Keratinocyte (primary cell): ENCODE measurements at regions not wholly inside any gene's neighbourhood (a gene's known extent, or its start where the extent isn't known, plus 50 kb on each side); places are given as distances from the start of the nearest gene placed in this dataset.

Experiments
- DNase-seq: peaks from one replicate; pipeline ENCODE4 v3.0.0-alpha.2; 2011; ENCODE audit warnings: low read depth, missing footprints, low spot score
- FAIRE-seq: peaks from 2 replicates; lab custom pipeline; 2011; peaks lifted over from hg19 to GRCh38; lab: Jason Lieb, UNC
- H2AFZ ChIP-seq: 2 replicates; pipeline ENCODE4 v1.6.0; 2012; ENCODE audit warnings: low read length, control low read depth, inconsistent platforms; ENCODE audit not compliant: control insufficient read depth
- H3K27ac ChIP-seq: 2 replicates; pipeline ENCODE4 v1.5.1; 2011; ENCODE audit warnings: low read length; ENCODE audit not compliant: control insufficient read depth, insufficient read depth
- H3K27me3 ChIP-seq: 3 replicates; pipeline ENCODE4 v1.6.0; 2011; ENCODE audit warnings: low read length; ENCODE audit not compliant: control insufficient read depth, insufficient read depth; ENCODE audit errors: extremely low read depth
- H3K36me3 ChIP-seq, 2 experiments: 2 replicates in 1 of 2; 3 replicates in 1 of 2; pipeline ENCODE4 v1.5.1; 2011; ENCODE audit warnings: low read length in 2 of 2, mild to moderate bottlenecking in 1 of 2; ENCODE audit not compliant: control insufficient read depth in 2 of 2, insufficient read depth in 2 of 2; ENCODE audit errors: extremely low read depth in 1 of 2
- H3K4me1 ChIP-seq: 3 replicates; pipeline ENCODE4 v1.5.1; 2011; ENCODE audit warnings: low read length; ENCODE audit not compliant: control insufficient read depth, insufficient read depth; ENCODE audit errors: extremely low read depth
- H3K4me2 ChIP-seq: 3 replicates; pipeline ENCODE4 v1.6.0; 2011; ENCODE audit warnings: low read depth, low read length; ENCODE audit not compliant: control insufficient read depth, insufficient read depth; ENCODE audit errors: extremely low read depth
- H3K4me3 ChIP-seq, 3 experiments: fragments of 200-600 bp in 1 of 3; sonication (generic) in 1 of 3; 2 replicates in 2 of 3; 3 replicates in 1 of 3; pipeline ENCODE4 v1.5.1; 2011 to 2016; ENCODE audit warnings: low read length in 3 of 3, mild to moderate bottlenecking in 3 of 3, control low read depth in 2 of 3, inconsistent platforms in 1 of 3, low read depth in 1 of 3, mixed read lengths in 1 of 3, mixed run types in 1 of 3, moderate library complexity in 1 of 3; ENCODE audit not compliant: control insufficient read depth in 2 of 3, insufficient read depth in 2 of 3; ENCODE audit errors: extremely low read depth in 1 of 3
- H3K79me2 ChIP-seq: 2 replicates; pipeline ENCODE4 v1.6.0; 2012; ENCODE audit warnings: low read length; ENCODE audit not compliant: control insufficient read depth, insufficient read depth
- H3K9ac ChIP-seq: 3 replicates; pipeline ENCODE4 v1.6.0; 2011; ENCODE audit warnings: low read length; ENCODE audit not compliant: control insufficient read depth, insufficient read depth; ENCODE audit errors: extremely low read depth
- H3K9me1 ChIP-seq: 3 replicates; pipeline ENCODE4 v1.6.0; 2011; ENCODE audit warnings: low read length; ENCODE audit not compliant: control insufficient read depth, insufficient read depth; ENCODE audit errors: extremely low read depth
- H3K9me3 ChIP-seq: 2 replicates; pipeline ENCODE4 v1.5.1; 2012; ENCODE audit warnings: low read depth, low read length; ENCODE audit not compliant: control insufficient read depth
- H4K20me1 ChIP-seq: 3 replicates; pipeline ENCODE4 v1.6.0; 2011; ENCODE audit warnings: low read length; ENCODE audit not compliant: control insufficient read depth, insufficient read depth; ENCODE audit errors: extremely low read depth
- EZH2 ChIP-seq: IDR thresholded peaks from one replicate; pipeline ENCODE4 v1.6.1; 2012; ENCODE audit warnings: inconsistent platforms, mild to moderate bottlenecking, low read length, moderate library complexity
- dilution Hi-C: fragments of 300-500 bp; cut with MboI; formaldehyde crosslinking; loops from one replicate; pipeline ENCODE4 v1.7.0; 2020; ENCODE audit warnings: low sequenced_read_pairs; ENCODE audit not compliant: extremely low pct_ligation_motif_present
- TF ChIP-seq, protein P1 (sequence below), 3 experiments: IDR thresholded peaks in 1 of 3; conservative IDR thresholded peaks in 1 of 3; optimal IDR thresholded peaks in 1 of 3; 2 replicates in 2 of 3; 3 replicates in 1 of 3; pipeline versions ENCODE3 to v1.5.1; 2011; ENCODE audit warnings: low read length in 3 of 3, mild to moderate bottlenecking in 3 of 3, moderate library complexity in 2 of 3, control low read depth in 1 of 3, inconsistent platforms in 1 of 3; ENCODE audit not compliant: insufficient read depth in 2 of 3; ENCODE audit errors: extremely low read depth in 1 of 3

- Histone ChIP-seq H3K9ac (no peak overlapping the region), H2AFZ (no peak overlapping the region), H3K79me2 (no peaks in the 10 kb centered on the region), H3K4me2 (no peak overlapping the region), H3K4me1 (peaks cover 19% of the 10 kb centered on the region), H3K27me3 (no peaks in the 10 kb centered on the region), H3K27ac (no peak overlapping the region), H3K9me1 (no peaks in the 10 kb centered on the region), H3K9me3 (no peaks in the 10 kb centered on the region), H3K4me3 (no peak overlapping the region), H4K20me1 (no peaks in the 10 kb centered on the region), H3K36me3 (no peaks in the 10 kb centered on the region)
- dilution Hi-C loops, result no loop called here
- FAIRE-seq (no peak), DNase-seq (no peak)
- TF ChIP-seq EZH2, result no peak
- TF ChIP-seq, protein P1, sequence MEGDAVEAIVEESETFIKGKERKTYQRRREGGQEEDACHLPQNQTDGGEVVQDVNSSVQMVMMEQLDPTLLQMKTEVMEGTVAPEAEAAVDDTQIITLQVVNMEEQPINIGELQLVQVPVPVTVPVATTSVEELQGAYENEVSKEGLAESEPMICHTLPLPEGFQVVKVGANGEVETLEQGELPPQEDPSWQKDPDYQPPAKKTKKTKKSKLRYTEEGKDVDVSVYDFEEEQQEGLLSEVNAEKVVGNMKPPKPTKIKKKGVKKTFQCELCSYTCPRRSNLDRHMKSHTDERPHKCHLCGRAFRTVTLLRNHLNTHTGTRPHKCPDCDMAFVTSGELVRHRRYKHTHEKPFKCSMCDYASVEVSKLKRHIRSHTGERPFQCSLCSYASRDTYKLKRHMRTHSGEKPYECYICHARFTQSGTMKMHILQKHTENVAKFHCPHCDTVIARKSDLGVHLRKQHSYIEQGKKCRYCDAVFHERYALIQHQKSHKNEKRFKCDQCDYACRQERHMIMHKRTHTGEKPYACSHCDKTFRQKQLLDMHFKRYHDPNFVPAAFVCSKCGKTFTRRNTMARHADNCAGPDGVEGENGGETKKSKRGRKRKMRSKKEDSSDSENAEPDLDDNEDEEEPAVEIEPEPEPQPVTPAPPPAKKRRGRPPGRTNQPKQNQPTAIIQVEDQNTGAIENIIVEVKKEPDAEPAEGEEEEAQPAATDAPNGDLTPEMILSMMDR (optimal IDR thresholded peaks at IDR 0.05 in 1 of 3, IDR thresholded peaks at IDR 0.05 in 1 of 3, conservative IDR thresholded peaks at IDR 0.05 in 1 of 3; ENCODE audit: extremely low read depth in 1 of 3, insufficient read depth in 2 of 3, low read length in 3 of 3), result no peak
These were observed 51.7 kb upstream of the SPATS2L start for GRCh38 chr2:200254773-200255172.

DNA sequence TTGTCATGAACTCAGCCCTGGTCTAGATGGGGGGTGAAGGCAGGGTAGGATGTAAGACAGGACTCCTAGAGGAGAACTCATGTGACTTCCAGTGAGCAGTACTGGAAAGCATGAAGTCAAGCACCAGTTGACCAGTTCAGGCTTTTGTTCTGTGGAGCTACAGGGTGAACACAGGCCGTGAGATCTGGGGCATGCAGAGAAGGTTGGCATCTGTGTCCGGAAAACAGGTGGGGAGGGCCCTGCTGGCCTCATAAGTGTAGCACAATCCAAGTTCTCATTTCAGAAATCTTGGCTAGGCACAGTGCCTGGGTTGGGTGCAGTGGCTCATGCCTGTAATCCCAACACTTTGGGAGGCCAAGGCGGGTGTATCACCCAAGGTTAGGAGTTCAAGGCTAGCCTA, 50.9 kb upstream of the SPATS2L start:
- H3K79me2 ChIP-seq, result no peaks in the 10 kb centered on the region
- FAIRE-seq (no peak), DNase-seq (no peak)
- H3K4me2 ChIP-seq, result no peak overlapping the region
- no peak overlapping the region for H3K4me3 ChIP-seq
- H3K27ac ChIP-seq, result no peak overlapping the region
- no peaks in the 10 kb centered on the region for H3K9me3 ChIP-seq
- H4K20me1 ChIP-seq, result no peaks in the 10 kb centered on the region
- no peaks in the 10 kb centered on the region for H3K27me3 ChIP-seq
- peaks cover 24% of the 10 kb centered on the region for H3K4me1 ChIP-seq
- no peaks in the 10 kb centered on the region for H3K9me1 ChIP-seq
- H3K36me3 ChIP-seq, result no peaks in the 10 kb centered on the region
- H3K9ac ChIP-seq, result no peak overlapping the region
- H2AFZ ChIP-seq, result no peak overlapping the region
- dilution Hi-C loops, result no loop called here
- TF ChIP-seq, protein P1 (optimal IDR thresholded peaks at IDR 0.05 in 1 of 3, IDR thresholded peaks at IDR 0.05 in 1 of 3, conservative IDR thresholded peaks at IDR 0.05 in 1 of 3; ENCODE audit: extremely low read depth in 1 of 3, insufficient read depth in 2 of 3, low read length in 3 of 3), result no peak
- no peak for TF ChIP-seq EZH2
